AG04450 (cell line): ENCODE measurements at regions not wholly inside any gene's neighbourhood (a gene's known extent, or its start where the extent isn't known, plus 50 kb on each side); places are given as distances from the start of the nearest gene placed in this dataset.

ENCODE experiments used
- CTCF ChIA-PET: fragments of 300-600, 350-600 bp; formaldehyde crosslinking; extraction: SDS; loops from one replicate; lab custom pipeline; 2022; ENCODE audit warnings: antibody characterized with exemption, inconsistent platforms; lab: Charles Lee
- POLR2A ChIA-PET: fragments of 350-600 bp; formaldehyde crosslinking; extraction: SDS; loops from one replicate; lab custom pipeline; 2021; ENCODE audit warnings: antibody characterized with exemption, inconsistent platforms; lab: Yijun Ruan, JAX
- DNase-seq: peaks from one replicate; pipeline ENCODE4 v3.0.0-alpha.2; 2011; ENCODE audit warnings: low read depth, low spot score
- H3K27ac ChIP-seq: one replicate; pipeline ENCODE4 v1.5.1; 2012; ENCODE audit warnings: low read depth, low read length, control low read depth
- H3K27me3 ChIP-seq: one replicate; pipeline ENCODE4 v1.6.0; 2012; ENCODE audit warnings: low read length; ENCODE audit not compliant: control insufficient read depth, insufficient read depth
- H3K4me3 ChIP-seq: 2 replicates; pipeline ENCODE4 v1.5.1; 2011; ENCODE audit warnings: mild to moderate bottlenecking, low read depth, low read length, control low read depth
- H3K9me3 ChIP-seq: 2 replicates; pipeline ENCODE4 v1.5.1; 2012; ENCODE audit warnings: low read length; ENCODE audit not compliant: control insufficient read depth, insufficient read depth
- TF ChIP-seq, protein P1 (sequence below): IDR thresholded peaks from 2 replicates; pipeline ENCODE4 v1.5.1; 2011; ENCODE audit warnings: low read depth, low read length, control low read depth, inconsistent platforms

DNA sequence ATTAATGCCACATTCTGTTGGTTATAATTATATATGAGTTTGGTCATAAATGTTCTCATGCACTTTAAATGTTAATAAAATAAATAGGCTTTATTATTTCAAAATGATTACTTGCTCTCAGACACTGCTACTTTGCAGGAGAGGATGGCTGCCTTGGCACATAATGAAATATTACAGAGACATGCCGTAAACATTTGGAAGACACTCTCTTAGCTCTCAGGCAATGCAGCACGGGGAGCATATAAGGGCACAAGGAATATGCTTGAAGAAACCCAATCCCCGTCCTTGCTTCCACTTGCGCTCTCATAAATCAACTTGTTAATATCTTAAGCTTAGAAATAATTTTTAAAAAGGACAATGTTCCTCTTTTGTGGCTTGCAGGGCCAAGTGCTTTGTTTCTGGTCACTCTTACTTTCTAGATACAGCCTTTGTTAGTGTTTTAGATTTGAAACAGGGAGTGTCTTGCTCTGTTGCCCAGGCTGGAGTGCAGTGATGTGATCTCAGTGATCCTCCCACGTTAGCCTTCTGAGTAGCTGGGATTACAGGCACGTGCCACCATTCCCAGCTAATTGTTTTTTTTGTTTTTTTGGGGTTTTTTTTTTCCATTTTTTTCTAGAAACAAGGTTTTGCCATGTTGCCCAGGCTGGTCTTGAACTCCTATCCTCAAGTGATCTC is 445.0 kb downstream of the SPRY1 start:
- TF ChIP-seq, protein P1, sequence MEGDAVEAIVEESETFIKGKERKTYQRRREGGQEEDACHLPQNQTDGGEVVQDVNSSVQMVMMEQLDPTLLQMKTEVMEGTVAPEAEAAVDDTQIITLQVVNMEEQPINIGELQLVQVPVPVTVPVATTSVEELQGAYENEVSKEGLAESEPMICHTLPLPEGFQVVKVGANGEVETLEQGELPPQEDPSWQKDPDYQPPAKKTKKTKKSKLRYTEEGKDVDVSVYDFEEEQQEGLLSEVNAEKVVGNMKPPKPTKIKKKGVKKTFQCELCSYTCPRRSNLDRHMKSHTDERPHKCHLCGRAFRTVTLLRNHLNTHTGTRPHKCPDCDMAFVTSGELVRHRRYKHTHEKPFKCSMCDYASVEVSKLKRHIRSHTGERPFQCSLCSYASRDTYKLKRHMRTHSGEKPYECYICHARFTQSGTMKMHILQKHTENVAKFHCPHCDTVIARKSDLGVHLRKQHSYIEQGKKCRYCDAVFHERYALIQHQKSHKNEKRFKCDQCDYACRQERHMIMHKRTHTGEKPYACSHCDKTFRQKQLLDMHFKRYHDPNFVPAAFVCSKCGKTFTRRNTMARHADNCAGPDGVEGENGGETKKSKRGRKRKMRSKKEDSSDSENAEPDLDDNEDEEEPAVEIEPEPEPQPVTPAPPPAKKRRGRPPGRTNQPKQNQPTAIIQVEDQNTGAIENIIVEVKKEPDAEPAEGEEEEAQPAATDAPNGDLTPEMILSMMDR = no peak
- no peaks in the 10 kb centered on the region for H3K27me3 ChIP-seq
- ChIA-PET CTCF (no interaction called here), POLR2A (no interaction called here)
- H3K4me3 ChIP-seq = no peak overlapping the region
- no peak for DNase-seq
- peaks cover 3% of the 10 kb centered on the region; the same call in 1 of the 2 replicates for H3K9me3 ChIP-seq
- H3K27ac ChIP-seq = no peak overlapping the region

DNA sequence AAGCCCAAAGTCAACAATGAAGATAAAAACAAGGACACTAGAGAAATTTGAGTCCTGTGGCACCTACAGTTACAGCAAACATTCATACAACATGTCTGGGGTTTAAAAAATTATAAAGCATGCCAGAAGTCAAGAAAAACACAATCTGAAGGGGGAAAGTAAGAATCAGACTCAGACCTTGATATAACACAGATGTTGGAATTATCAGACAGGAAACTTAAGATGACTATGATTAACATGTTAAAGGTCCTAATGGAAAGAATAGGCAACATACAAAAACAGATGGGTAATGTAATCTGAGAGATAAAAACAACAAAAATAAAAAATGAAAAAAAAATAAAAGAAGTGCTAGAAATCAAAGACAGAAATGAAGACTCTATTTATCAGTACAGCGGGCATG is 446.5 kb downstream of the SPRY1 start:
- Histone ChIP-seq H3K27ac (no peak overlapping the region), H3K27me3 (no peaks in the 10 kb centered on the region), H3K4me3 (no peak overlapping the region), H3K9me3 (peaks cover 3% of the 10 kb centered on the region; the same call in 1 of the 2 replicates)
- ChIA-PET POLR2A (no interaction called here), CTCF (no interaction called here)
- DNase-seq = no peak
- TF ChIP-seq, protein P1 = no peak

DNA sequence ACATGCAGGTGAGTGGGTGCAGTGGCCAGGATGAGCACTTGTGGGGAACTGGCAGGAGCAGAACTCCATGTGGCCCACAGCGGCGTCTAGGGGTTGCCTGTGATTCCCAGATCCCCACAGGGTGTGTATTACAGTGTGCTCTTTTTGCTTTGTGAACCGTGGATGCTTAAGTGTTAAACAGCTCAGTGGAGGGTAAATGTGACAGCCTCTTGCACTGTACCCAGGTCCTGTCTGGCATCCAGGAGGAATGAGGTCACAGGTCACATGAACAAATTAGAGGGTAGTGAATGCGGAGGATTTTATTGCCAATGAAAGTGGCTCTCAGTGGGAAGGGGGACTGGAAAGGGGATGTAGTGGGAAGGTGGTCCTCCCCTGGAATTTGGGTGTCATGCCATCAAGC is 447.8 kb downstream of the SPRY1 start:
- Histone ChIP-seq H3K9me3 (peaks cover 3% of the 10 kb centered on the region; the same call in 1 of the 2 replicates), H3K27ac (no peak overlapping the region), H3K4me3 (no peak overlapping the region), H3K27me3 (no peaks in the 10 kb centered on the region)
- ChIA-PET CTCF (no interaction called here), POLR2A (no interaction called here)
- DNase-seq = no peak
- TF ChIP-seq, protein P1 = no peak

DNA sequence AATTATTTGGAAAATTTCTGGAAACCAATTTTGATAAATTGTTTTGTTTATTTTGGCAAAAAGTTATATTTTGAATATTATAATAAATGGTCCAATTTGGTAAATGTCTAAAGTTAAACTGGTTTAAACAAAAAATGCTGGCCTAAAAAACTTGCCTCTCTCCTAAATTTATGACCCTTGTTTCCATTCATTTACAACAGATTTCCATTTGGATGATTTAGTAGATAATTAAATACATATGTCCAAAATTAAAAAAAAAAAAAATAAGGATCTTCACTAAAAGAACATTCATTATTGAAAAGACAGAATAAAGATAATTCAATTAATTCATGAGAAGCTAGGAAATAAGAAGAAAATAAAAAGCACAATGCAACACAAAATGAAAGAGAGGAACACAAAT is 449.5 kb downstream of the SPRY1 start:
- ChIA-PET POLR2A (no interaction called here), CTCF (no interaction called here)
- TF ChIP-seq, protein P1 = no peak
- DNase-seq = no peak
- Histone ChIP-seq H3K27ac (no peak overlapping the region), H3K4me3 (no peak overlapping the region), H3K9me3 (peaks cover 3% of the 10 kb centered on the region; the same call in 1 of the 2 replicates), H3K27me3 (no peaks in the 10 kb centered on the region)

DNA sequence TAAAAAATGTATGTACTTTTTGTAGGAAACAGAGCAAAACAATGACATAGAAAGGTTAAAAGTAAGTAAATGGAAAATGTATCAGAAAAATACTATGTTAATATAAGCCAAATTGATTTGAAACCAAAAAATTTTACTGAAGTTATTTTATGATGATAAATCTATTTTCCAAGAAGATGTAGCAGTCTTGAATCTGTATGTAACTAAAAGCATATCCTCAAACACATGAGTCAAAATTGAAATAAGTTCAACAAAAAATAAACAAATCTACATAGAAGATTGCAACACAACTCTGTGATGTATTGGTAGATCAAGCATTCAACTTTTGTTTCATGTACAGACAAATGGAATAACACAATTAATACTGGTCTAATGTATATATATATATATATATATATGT is 450.0 kb downstream of the SPRY1 start:
- H3K4me3 ChIP-seq = no peak overlapping the region
- H3K27me3 ChIP-seq = no peaks in the 10 kb centered on the region
- POLR2A ChIA-PET = no interaction called here
- peaks cover 3% of the 10 kb centered on the region; the same call in 1 of the 2 replicates for H3K9me3 ChIP-seq
- CTCF ChIA-PET = no interaction called here
- no peak for DNase-seq
- H3K27ac ChIP-seq = no peak overlapping the region
- TF ChIP-seq, protein P1 = no peak
